ENCODE measurements at regions not wholly inside any gene's neighbourhood (a gene's known extent, or its start where the extent isn't known, plus 50 kb on each side); places are given as distances from the start of the nearest gene placed in this dataset.

DNA sequence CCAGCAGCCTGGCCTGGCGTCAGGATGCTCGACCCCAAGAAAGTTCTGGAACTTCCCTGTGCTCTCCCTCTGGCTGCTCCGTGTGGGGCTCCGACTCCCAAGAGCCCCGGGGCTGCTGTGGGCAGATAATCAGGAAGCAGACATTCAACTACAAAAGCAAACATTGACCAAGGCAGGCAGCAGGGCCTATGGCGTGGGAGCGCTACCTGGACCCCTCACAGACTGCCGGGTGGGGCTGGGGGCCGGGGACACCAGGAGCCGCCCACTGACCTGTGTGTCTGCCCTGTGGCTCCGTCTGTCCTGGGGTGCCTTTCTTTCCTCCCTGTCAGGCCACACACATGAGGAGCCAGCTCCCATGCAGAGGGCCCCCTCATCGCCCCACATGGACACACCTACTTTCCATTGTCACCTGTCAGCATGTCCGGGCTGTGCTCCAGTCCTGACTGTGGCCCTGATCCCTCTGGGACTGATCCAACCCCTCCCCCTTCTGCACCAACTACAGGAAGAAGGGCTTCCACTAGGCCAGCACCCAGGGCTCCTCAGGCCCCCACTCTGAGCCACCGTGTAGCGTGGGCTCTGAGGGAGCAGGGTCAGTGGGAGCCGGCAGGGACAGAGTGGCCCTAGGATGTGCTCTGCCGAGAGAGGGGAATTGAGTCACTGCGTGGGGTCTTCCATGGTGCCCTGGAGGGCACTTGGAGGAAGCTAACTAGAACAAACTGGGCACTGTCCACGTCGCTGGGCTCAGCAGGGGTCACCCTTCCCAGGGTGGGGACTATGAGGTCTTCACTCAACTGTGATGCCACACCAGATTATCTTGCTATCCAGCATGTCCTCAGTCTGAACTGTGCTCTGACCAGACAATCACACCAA is 215.4 kb upstream of the C14orf180 start:
- TF ChIP-seq, protein P1, sequence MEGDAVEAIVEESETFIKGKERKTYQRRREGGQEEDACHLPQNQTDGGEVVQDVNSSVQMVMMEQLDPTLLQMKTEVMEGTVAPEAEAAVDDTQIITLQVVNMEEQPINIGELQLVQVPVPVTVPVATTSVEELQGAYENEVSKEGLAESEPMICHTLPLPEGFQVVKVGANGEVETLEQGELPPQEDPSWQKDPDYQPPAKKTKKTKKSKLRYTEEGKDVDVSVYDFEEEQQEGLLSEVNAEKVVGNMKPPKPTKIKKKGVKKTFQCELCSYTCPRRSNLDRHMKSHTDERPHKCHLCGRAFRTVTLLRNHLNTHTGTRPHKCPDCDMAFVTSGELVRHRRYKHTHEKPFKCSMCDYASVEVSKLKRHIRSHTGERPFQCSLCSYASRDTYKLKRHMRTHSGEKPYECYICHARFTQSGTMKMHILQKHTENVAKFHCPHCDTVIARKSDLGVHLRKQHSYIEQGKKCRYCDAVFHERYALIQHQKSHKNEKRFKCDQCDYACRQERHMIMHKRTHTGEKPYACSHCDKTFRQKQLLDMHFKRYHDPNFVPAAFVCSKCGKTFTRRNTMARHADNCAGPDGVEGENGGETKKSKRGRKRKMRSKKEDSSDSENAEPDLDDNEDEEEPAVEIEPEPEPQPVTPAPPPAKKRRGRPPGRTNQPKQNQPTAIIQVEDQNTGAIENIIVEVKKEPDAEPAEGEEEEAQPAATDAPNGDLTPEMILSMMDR (IDR thresholded peaks at IDR 0.05) = no peak
- DNase-seq (ENCODE audit: low spot score) = peak; percentile 67
- Mint-ChIP-seq H3K9me3 (ENCODE audit: low read depth) (no peaks in the 10 kb centered on the region), H3K27me3 (ENCODE audit: low read depth) (peaks cover 9% of the 10 kb centered on the region), H3K4me1 (ENCODE audit: low read depth) (no peaks in the 10 kb centered on the region), H3K36me3 (ENCODE audit: low read depth) (no peaks in the 10 kb centered on the region), H3K4me3 (ENCODE audit: unreplicated experiment) (no peak overlapping the region), H3K27ac (ENCODE audit: unreplicated experiment) (no peak overlapping the region)

DNA sequence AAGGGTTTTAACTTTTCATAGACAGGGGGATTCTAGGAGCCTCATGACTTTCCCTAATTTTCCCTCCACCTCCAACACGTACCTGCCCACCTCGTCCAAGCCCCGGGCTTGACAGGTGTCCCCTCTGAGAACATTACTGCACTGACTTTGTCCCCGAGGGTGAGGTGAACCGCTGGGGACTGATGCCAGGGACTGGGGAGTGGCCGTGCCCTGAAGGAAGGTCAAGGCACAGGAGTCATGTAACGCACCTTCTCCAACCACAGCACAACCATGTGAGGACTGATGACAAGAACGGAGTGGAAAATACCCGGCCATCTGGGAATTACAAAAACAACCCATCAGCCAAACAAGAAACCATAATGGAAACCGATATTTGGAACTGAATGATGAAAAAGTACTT is 214.7 kb upstream of the C14orf180 start:
- DNase-seq (ENCODE audit: low spot score) = peak; percentile 54
- Mint-ChIP-seq H3K36me3 (ENCODE audit: low read depth) (no peaks in the 10 kb centered on the region), H3K27me3 (ENCODE audit: low read depth) (peaks cover 12% of the 10 kb centered on the region), H3K4me1 (ENCODE audit: low read depth) (no peaks in the 10 kb centered on the region), H3K27ac (ENCODE audit: unreplicated experiment) (peak overlapping the region; percentile 41), H3K4me3 (ENCODE audit: unreplicated experiment) (no peak overlapping the region), H3K9me3 (ENCODE audit: low read depth) (no peaks in the 10 kb centered on the region)
- TF ChIP-seq, protein P1 (IDR thresholded peaks at IDR 0.05) = no peak

DNA sequence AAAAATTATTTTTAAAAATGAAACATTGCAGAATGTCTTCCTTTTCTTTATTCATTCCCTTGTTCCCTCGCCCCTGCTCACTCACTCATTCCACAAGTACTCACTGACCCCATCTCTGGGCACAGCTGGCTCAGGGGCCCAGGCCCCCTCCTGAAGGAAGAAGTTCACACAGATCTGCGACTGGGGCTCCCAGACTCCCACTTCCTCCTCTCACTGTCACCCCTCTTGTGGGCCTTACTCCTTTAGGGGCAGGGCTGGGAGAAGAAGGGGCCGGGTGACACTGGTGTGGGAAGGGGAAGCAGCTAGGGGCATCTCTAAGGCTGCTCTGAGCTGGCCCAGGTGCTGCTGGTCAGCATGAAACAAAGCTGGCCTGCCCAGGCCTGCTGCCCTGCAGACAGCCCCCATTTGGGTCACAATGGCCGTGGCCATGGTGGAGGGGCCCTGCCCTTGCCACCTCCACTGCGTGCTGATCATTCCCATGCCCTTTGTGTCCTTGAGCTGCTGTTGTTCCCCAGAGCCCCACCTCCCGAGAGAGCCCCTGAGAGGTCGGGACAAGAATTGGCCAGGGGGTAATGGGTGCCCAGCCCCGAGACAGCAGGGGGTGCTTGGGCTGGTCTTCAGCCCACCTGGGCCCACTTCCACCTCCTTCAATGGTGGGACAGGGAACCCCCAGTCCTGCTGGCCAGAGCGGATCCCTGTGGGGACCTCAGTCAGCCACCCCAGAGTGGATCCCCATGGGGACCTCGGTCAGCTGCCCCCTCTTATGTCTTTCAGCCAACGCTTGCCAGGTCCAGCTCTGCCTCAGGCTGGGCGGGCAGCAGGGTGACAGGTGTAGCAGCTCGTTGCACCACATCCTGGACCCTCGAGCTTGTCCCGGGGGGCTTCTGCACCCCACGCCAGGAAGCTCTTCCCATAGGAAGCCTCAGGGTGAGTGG is 212.4 kb upstream of the C14orf180 start:
- Mint-ChIP-seq H3K36me3 (ENCODE audit: low read depth) (no peaks in the 10 kb centered on the region), H3K9me3 (ENCODE audit: low read depth) (peaks cover 4% of the 10 kb centered on the region), H3K27ac (ENCODE audit: unreplicated experiment) (no peak overlapping the region), H3K4me1 (ENCODE audit: low read depth) (no peaks in the 10 kb centered on the region), H3K4me3 (ENCODE audit: unreplicated experiment) (no peak overlapping the region), H3K27me3 (ENCODE audit: low read depth) (peaks cover 17% of the 10 kb centered on the region)
- peak; percentile 75 for DNase-seq (ENCODE audit: low spot score)
- TF ChIP-seq, protein P1 (IDR thresholded peaks at IDR 0.05) = no peak

DNA sequence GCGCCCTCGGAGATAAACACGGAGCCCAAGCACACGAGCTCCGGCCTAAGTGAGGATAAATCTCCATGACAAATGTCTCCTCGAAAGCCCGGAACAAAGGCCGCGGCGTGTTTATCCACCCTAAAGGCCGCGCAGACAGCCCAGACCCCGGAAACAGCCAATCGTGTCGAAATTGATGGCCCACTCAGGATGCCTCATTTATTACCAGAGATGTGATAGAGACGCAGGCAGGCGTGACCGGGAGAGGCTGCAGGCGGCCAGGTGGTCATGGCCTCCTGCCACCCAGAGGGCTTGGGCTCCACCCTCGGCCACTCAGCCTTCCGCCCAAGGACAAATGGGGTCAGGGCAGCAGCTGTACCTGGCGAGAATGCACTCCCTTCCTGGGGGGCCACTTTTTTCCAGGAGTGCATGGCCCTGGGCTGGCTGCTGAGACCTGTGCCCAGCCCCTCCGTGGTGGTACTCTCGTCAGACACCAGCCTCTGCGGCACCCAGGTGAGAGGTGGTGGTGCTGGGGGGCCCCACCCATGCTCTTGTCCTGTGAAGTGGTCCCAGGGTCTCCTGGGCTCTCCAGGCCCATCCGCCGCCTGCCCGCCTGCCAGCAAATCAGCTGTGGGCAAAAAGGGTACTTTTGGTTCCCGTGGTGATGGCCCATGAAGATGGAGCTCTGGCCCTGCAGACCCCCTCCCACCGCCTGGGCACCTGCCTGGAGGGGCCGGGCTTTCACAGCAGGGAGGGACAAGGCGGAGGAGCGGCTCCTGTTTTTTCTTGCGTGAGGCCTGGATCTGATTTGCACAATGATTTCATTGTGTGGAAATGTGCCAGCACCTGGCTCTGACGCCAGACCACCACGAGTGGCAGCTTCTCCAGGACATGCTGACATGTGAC is 211.5 kb upstream of the C14orf180 start:
- peak; percentile 86 for DNase-seq (ENCODE audit: low spot score)
- H3K27me3 Mint-ChIP-seq (ENCODE audit: low read depth) = peaks cover 17% of the 10 kb centered on the region
- TF ChIP-seq, protein P1 (IDR thresholded peaks at IDR 0.05) = no peak
- no peaks in the 10 kb centered on the region for H3K36me3 Mint-ChIP-seq (ENCODE audit: low read depth)
- peaks cover 4% of the 10 kb centered on the region for H3K9me3 Mint-ChIP-seq (ENCODE audit: low read depth)
- H3K4me1 Mint-ChIP-seq (ENCODE audit: low read depth) = no peaks in the 10 kb centered on the region
- no peak overlapping the region for H3K4me3 Mint-ChIP-seq (ENCODE audit: unreplicated experiment)
- no peak overlapping the region for H3K27ac Mint-ChIP-seq (ENCODE audit: unreplicated experiment)

All from chondrocyte (in vitro differentiated cells).